CD4-positive, alpha-beta T cell treated with Interleukin-6 for 4 hours (primary cell): ENCODE measurements at regions not wholly inside any gene's neighbourhood (a gene's known extent, or its start where the extent isn't known, plus 50 kb on each side); places are given as distances from the start of the nearest gene placed in this dataset.

Experiments
- DNase-seq: peaks from one replicate; pipeline ENCODE4 v3.0.0-alpha.2; 2020; ENCODE audit warnings: mixed read lengths

DNA sequence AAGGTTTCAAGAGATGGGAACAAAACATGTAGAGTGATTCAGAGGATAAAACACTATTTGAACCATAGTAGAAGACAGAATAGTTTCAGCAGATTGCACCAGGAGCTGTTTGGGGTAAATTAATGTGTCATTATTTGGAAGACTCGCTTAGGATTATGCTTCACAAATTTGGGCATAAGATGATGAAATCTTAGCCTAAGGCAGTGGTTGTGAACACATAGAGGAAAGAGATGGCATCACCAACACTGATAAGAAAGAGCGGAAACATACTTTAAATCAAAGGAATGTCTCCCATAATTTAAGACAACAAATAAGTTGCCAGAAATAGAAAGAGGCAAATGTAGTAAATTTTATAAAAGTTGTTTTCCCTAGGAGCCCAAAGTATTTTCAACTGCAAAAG lies 66.1 kb upstream of the TBCA start:
- no peak for DNase-seq

DNA sequence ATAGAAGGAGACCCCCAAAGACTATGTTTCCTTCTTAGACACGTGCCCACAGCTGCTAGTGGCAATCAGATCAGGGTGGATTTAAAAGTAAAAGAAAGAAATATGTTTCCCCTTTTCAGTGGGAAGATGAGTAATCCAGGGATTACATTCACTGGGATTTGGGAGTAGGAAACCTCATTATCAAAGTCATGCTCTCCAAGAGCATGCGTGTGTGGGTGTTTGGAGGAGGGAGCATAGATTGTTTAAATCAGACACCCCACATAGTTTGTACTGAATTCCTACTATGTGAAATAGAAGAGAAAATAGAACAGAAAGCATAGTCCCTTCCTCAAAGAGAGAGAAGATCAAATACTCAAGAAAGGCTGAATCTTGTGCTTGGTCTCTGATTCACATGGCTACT lies 65.5 kb upstream of the TBCA start:
- no peak for DNase-seq

DNA sequence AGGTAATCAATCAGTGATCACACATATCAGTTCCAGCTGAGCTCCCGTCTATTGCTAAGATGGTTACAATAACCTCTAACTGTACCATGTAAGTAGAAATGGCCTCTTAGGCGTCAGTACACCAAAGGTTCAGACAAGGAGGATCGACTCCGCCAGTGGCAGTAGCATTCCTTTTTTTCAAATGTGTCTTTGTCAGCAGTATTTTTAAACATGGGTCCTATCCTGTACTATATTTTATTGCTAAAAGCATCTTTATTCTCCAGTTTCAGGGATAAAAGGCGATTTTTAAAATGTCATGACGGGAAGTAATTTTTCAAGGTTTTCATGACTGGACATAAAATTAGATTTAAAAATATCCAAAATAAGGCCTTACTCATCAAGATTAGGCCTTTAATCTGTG lies 64.8 kb upstream of the TBCA start:
- DNase-seq: no peak

DNA sequence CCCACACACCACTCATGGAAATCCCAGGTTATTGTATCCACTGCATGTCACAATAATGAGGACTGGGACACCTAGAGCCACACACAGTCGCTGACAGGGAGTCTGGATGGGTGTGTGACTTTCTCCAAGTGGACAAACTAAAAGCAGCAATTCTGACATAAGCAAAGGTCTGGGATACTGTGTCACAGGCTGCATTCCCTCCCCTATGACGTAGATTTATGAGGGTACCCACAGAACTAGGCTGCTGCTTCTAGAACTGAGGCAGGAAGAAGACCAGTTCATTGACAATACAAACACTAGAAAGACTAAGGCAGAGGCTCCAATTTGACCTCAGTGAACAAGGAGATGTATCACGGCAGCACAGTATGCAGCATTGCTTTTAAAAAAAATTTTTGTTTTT lies 63.6 kb upstream of the TBCA start:
- no peak for DNase-seq

DNA sequence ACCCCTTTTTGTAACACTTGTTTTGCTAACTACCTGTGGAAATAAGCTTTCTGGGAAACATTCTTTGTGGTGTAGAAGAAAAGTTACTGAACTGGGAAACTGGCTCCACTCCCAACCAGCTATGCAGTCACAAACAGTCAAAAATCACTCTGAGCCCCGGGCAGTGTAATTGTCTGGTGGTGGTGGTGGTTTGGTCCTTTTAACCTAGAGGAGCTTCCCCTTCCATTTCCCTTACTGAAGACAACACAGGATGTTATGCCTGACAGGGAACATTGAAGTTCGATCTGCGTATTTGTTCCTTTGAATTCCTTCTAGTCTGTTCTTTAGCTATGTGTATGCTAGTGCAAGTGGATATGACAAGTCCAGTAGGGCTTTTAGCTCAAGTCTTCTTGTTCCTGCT lies 56.8 kb upstream of the TBCA start:
- no peak for DNase-seq

DNA sequence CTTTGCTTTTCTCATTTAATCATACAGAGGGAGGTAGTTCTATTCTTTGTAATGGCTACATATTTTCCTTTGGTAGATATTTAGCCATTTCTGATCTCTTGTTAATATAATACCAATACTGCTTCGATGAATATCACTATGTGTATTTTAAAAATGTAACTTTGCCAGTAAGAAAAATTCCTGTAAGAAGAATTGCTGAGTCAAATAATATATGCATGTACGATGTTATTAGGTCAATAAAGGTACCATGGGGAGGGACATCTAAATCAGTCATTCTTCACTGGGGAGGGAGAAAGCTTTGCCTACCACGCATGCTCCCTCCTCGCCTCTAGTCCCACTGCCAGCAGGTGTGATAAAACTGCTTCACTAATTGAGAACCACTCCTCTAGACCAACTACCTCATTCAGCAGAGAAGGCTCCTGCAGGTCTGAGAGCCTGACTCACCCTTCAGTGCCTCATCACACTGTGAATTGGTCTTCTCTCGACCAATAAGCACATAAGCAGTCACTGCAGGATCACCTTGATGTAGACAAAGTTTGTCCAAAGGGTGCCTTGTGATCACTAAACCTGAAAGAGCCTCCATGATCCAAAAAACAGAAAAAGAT lies 56.1 kb upstream of the TBCA start:
- no peak for DNase-seq

DNA sequence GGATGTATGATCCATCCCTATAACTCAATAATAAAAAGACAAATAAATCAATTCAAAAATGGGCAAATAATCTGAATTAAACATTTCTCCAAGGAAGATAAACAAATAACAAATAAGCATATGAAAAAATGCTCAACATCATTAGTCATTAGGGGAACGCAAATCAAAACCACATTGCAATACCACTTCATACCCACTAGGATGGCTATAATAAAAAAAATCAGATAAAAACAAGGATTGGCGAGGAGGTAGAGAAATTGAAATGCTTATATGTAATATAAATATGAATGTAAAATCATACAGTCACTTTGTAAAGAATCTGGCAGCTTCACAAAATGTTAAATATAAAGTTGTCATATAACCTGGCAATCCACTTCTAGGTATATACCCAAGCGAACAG lies 52.3 kb upstream of the TBCA start:
- DNase-seq: no peak
